ENCODE measurements at regions not wholly inside any gene's neighbourhood (a gene's known extent, or its start where the extent isn't known, plus 50 kb on each side); places are given as distances from the start of the nearest gene placed in this dataset.

DNA sequence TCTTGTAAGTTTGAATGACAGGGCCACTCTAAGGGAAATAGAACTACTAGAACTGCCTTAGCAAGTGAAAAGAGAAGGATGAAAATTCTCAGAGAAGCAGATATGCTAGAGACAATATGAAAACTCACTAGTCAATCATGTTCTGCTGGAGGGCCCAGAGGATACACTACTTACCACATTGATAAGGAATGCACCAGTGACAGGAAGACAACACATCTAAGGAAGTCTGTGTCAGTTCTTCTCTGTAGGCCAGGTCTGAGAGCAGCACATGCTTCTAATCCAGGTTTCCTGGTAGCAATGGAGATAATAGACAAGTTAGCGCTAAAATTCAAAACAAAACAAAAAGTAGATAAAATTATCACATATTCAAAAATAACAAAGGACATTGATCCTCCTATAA lies 235.2 kb upstream of the AKR1E2 start:
- TF ChIP-seq, protein P1, sequence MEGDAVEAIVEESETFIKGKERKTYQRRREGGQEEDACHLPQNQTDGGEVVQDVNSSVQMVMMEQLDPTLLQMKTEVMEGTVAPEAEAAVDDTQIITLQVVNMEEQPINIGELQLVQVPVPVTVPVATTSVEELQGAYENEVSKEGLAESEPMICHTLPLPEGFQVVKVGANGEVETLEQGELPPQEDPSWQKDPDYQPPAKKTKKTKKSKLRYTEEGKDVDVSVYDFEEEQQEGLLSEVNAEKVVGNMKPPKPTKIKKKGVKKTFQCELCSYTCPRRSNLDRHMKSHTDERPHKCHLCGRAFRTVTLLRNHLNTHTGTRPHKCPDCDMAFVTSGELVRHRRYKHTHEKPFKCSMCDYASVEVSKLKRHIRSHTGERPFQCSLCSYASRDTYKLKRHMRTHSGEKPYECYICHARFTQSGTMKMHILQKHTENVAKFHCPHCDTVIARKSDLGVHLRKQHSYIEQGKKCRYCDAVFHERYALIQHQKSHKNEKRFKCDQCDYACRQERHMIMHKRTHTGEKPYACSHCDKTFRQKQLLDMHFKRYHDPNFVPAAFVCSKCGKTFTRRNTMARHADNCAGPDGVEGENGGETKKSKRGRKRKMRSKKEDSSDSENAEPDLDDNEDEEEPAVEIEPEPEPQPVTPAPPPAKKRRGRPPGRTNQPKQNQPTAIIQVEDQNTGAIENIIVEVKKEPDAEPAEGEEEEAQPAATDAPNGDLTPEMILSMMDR (IDR thresholded peaks at IDR 0.05), result no peak
- TF ChIP-seq POLR2A (IDR thresholded peaks at IDR 0.05), result no peak
- no peak for TF ChIP-seq EP300 (IDR thresholded peaks at IDR 0.05; ENCODE audit: low read depth)
